ENCODE measurements at regions not wholly inside any gene's neighbourhood (a gene's known extent, or its start where the extent isn't known, plus 50 kb on each side); places are given as distances from the start of the nearest gene placed in this dataset.

DNA sequence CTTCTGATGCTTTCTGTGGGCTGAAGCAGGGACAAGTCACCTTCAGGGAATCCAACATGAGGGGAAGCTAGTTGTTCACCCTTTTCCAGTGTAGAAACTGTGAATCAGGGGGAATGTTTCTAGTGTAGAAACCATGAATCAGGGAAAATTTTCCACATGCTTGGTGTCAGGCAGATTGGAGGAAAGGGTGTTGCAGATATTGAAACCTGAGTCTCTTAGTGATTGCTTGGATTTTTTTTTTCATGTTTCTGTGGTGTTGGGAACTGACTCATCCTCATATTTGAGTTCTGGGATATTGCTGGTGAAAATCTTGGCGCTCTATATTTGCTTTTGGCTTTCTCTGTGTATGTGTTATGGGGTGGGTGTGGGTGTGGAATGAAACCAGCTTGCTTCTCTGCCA, 144.5 kb upstream of the FBXO33 start:
- CTCF ChIA-PET, result no interaction called here
- Histone ChIP-seq H3K27me3 (ENCODE audit: insufficient read depth, low read length) (no peaks in the 10 kb centered on the region), H3K4me1 (ENCODE audit: control insufficient read depth in 1 of 2, insufficient read depth in 2 of 2, low read length in 2 of 2) (no peaks in the 10 kb centered on the region), H3K4me2 (ENCODE audit: low read length) (no peak overlapping the region), H3K9ac (ENCODE audit: low read length) (no peak overlapping the region), H2AFZ (ENCODE audit: low read depth, low read length, poor library complexity, severe bottlenecking) (no peak overlapping the region), H3K4me3 (replicated peaks in 1 of 2; ENCODE audit: low read depth in 1 of 2, low read length in 2 of 2) (no peak overlapping the region), H3K36me3 (ENCODE audit: control insufficient read depth in 1 of 2, insufficient read depth in 2 of 2, low read length in 2 of 2) (no peaks in the 10 kb centered on the region), H3K27ac (ENCODE audit: low read depth, low read length) (no peak overlapping the region), H4K20me1 (ENCODE audit: insufficient read depth) (no peaks in the 10 kb centered on the region), H3K9me2 (ENCODE audit: insufficient read depth) (no peaks in the 10 kb centered on the region), H3K9me3 (ENCODE audit: control insufficient read depth in 1 of 2, insufficient read depth in 1 of 2, low read depth in 1 of 2, low read length in 2 of 2) (no peaks in the 10 kb centered on the region), H3K79me2 (ENCODE audit: insufficient read depth, low read length) (no peaks in the 10 kb centered on the region)
- intact Hi-C loops (cut with micrococcal nuclease), result no loop called here
- no peak for DNase-seq (ENCODE audit: low read depth, low spot score)
- RAD21 ChIA-PET (ENCODE audit: low non-redundant PET in 1 of 2, low total read pairs in 2 of 2, uncharacterized antibody in 2 of 2, unreplicated experiment in 2 of 2), result no interaction called here
- ATAC-seq, result no peak
- no TSS peak for BruUV-seq (replicated peaks)
- TF ChIP-seq, protein P1, sequence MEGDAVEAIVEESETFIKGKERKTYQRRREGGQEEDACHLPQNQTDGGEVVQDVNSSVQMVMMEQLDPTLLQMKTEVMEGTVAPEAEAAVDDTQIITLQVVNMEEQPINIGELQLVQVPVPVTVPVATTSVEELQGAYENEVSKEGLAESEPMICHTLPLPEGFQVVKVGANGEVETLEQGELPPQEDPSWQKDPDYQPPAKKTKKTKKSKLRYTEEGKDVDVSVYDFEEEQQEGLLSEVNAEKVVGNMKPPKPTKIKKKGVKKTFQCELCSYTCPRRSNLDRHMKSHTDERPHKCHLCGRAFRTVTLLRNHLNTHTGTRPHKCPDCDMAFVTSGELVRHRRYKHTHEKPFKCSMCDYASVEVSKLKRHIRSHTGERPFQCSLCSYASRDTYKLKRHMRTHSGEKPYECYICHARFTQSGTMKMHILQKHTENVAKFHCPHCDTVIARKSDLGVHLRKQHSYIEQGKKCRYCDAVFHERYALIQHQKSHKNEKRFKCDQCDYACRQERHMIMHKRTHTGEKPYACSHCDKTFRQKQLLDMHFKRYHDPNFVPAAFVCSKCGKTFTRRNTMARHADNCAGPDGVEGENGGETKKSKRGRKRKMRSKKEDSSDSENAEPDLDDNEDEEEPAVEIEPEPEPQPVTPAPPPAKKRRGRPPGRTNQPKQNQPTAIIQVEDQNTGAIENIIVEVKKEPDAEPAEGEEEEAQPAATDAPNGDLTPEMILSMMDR (IDR thresholded peaks at IDR 0.05 in 2 of 3, conservative IDR thresholded peaks at IDR 0.05 in 1 of 3; ENCODE audit: borderline replicate concordance in 1 of 3, insufficient read depth in 1 of 3, low read depth in 2 of 3, low read length in 2 of 3), result no peak
- TF ChIP-seq, protein P2, sequence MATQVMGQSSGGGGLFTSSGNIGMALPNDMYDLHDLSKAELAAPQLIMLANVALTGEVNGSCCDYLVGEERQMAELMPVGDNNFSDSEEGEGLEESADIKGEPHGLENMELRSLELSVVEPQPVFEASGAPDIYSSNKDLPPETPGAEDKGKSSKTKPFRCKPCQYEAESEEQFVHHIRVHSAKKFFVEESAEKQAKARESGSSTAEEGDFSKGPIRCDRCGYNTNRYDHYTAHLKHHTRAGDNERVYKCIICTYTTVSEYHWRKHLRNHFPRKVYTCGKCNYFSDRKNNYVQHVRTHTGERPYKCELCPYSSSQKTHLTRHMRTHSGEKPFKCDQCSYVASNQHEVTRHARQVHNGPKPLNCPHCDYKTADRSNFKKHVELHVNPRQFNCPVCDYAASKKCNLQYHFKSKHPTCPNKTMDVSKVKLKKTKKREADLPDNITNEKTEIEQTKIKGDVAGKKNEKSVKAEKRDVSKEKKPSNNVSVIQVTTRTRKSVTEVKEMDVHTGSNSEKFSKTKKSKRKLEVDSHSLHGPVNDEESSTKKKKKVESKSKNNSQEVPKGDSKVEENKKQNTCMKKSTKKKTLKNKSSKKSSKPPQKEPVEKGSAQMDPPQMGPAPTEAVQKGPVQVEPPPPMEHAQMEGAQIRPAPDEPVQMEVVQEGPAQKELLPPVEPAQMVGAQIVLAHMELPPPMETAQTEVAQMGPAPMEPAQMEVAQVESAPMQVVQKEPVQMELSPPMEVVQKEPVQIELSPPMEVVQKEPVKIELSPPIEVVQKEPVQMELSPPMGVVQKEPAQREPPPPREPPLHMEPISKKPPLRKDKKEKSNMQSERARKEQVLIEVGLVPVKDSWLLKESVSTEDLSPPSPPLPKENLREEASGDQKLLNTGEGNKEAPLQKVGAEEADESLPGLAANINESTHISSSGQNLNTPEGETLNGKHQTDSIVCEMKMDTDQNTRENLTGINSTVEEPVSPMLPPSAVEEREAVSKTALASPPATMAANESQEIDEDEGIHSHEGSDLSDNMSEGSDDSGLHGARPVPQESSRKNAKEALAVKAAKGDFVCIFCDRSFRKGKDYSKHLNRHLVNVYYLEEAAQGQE (IDR thresholded peaks at IDR 0.05; ENCODE audit: low read depth), result no peak
- no peak for TF ChIP-seq CEBPB (IDR thresholded peaks at IDR 0.05; ENCODE audit: low read depth)
- no peak for TF ChIP-seq SIN3A (IDR thresholded peaks at IDR 0.05; ENCODE audit: low read depth)
- no peak for TF ChIP-seq CBX3 (IDR thresholded peaks at IDR 0.05; ENCODE audit: low read depth)
- POLR2A ChIA-PET, result no interaction called here
